DOHH2 (cell line): ENCODE measurements at regions not wholly inside any gene's neighbourhood (a gene's known extent, or its start where the extent isn't known, plus 50 kb on each side); places are given as distances from the start of the nearest gene placed in this dataset.

ENCODE experiments used
- EZH2phosphoT487 ChIP-seq: fragments of 200-600 bp; sonication (generic); IDR thresholded peaks from 2 replicates; pipeline ENCODE4 v1.6.1; 2017; ENCODE audit warnings: borderline replicate concordance, mild to moderate bottlenecking, antibody characterized with exemption, low read length, moderate library complexity, mixed read lengths
- TF ChIP-seq, protein P1 (sequence below): fragments of 200-600 bp; sonication (generic); IDR thresholded peaks from one replicate; pipeline ENCODE4 v1.5.1; 2014; ENCODE audit warnings: antibody characterized with exemption, mild to moderate bottlenecking, low read depth, low read length; ENCODE audit not compliant: poor library complexity, severe bottlenecking

- TF ChIP-seq, protein P1, sequence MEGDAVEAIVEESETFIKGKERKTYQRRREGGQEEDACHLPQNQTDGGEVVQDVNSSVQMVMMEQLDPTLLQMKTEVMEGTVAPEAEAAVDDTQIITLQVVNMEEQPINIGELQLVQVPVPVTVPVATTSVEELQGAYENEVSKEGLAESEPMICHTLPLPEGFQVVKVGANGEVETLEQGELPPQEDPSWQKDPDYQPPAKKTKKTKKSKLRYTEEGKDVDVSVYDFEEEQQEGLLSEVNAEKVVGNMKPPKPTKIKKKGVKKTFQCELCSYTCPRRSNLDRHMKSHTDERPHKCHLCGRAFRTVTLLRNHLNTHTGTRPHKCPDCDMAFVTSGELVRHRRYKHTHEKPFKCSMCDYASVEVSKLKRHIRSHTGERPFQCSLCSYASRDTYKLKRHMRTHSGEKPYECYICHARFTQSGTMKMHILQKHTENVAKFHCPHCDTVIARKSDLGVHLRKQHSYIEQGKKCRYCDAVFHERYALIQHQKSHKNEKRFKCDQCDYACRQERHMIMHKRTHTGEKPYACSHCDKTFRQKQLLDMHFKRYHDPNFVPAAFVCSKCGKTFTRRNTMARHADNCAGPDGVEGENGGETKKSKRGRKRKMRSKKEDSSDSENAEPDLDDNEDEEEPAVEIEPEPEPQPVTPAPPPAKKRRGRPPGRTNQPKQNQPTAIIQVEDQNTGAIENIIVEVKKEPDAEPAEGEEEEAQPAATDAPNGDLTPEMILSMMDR = no peak
- TF ChIP-seq EZH2phosphoT487 = no peak
Measured at GRCh38 chr4:86446996-86447395, 87.1 kb upstream of the MAPK10 start.
